PC-9 (cell line): ENCODE measurements at regions not wholly inside any gene's neighbourhood (a gene's known extent, or its start where the extent isn't known, plus 50 kb on each side); places are given as distances from the start of the nearest gene placed in this dataset.

Experiments
- CTCF ChIP-seq: fragments of 200-600 bp; sonication (generic); conservative IDR thresholded peaks from 2 replicates; pipeline ENCODE4 v1.6.1; 2017; ENCODE audit warnings: mixed run types, antibody characterized with exemption, mild to moderate bottlenecking, moderate library complexity
- EZH2 ChIP-seq: fragments of 200-600 bp; sonication (generic); IDR thresholded peaks from 2 replicates; pipeline ENCODE4 v1.8.0; 2017; ENCODE audit warnings: antibody characterized with exemption, low read depth

GRCh38 chr4:164021947-164022346 lies 527.5 kb downstream of the TMA16 start:
- TF ChIP-seq CTCF (no peak), EZH2 (no peak)
